ENCODE measurements at regions not wholly inside any gene's neighbourhood (a gene's known extent, or its start where the extent isn't known, plus 50 kb on each side); places are given as distances from the start of the nearest gene placed in this dataset.

DNA sequence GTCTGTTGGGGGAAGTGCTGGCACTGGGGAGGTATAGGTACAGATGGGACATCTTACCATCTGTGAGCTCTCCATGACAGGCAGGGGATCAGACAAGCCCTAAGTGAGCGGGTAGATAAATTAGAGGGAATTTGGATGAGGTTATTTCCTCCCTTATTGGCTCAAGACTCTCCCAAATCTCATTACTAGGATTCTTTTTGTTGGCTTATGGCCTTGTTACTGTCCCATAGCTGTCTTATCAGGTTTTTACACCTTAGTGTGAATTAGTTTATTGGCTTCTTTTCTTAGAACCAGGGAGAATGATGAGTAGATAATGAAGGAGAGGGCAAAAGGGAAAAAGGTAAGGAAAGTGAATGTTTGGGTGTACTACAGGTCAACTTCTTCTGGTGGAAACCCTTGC lies 191.1 kb upstream of the PRICKLE1 start:
- Histone ChIP-seq H3K9me3 (no peaks in the 10 kb centered on the region), H3K27me3 (no peaks in the 10 kb centered on the region), H3K36me3 (no peaks in the 10 kb centered on the region), H3K27ac (no peak overlapping the region), H3K4me3 (no peak overlapping the region), H3K4me1 (peaks cover 0 to 19% of the 10 kb centered on the region in 2 donors)
- TF ChIP-seq, protein P1, sequence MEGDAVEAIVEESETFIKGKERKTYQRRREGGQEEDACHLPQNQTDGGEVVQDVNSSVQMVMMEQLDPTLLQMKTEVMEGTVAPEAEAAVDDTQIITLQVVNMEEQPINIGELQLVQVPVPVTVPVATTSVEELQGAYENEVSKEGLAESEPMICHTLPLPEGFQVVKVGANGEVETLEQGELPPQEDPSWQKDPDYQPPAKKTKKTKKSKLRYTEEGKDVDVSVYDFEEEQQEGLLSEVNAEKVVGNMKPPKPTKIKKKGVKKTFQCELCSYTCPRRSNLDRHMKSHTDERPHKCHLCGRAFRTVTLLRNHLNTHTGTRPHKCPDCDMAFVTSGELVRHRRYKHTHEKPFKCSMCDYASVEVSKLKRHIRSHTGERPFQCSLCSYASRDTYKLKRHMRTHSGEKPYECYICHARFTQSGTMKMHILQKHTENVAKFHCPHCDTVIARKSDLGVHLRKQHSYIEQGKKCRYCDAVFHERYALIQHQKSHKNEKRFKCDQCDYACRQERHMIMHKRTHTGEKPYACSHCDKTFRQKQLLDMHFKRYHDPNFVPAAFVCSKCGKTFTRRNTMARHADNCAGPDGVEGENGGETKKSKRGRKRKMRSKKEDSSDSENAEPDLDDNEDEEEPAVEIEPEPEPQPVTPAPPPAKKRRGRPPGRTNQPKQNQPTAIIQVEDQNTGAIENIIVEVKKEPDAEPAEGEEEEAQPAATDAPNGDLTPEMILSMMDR (IDR thresholded peaks at IDR 0.05), result no peak
- no peak for DNase-seq (ENCODE audit: low spot score)

DNA sequence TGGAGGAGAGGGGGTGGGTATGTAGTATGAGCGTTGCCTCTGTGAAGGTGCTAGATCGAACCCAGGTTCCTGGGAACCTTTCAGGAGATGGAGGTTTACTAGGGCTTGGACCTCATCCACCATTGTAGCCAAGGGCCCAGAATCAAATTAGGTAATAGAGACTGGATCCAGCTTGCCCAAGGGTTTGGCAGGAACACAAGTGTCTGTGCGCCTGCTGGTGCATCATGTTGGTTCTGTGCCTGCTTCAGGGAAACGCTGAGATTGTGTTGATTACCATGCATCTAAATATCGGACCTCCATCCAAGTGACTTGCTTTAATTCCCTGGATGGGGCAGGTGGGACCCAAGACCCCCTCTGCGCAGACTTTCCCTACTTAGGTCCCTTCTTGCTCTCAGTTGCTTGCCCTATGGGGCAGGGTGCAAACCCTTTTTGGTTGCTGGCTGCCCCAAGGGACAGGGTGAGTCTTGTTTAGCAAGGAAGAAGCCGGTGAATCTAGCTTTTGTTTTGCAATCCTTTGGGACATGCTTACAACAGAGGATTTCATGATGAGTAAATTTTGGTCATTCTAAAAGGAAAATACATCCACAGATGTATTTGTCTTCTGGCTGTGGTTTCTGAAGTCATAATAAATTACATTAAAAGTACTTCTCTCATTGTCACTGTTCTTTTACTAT lies 189.8 kb upstream of the PRICKLE1 start:
- Histone ChIP-seq H3K27ac (no peak overlapping the region), H3K27me3 (no peaks in the 10 kb centered on the region), H3K36me3 (no peaks in the 10 kb centered on the region), H3K4me1 (peaks cover 0 to 19% of the 10 kb centered on the region in 2 donors), H3K9me3 (no peaks in the 10 kb centered on the region), H3K4me3 (no peak overlapping the region)
- TF ChIP-seq, protein P1 (IDR thresholded peaks at IDR 0.05), result no peak
- no peak for DNase-seq (ENCODE audit: low spot score)

DNA sequence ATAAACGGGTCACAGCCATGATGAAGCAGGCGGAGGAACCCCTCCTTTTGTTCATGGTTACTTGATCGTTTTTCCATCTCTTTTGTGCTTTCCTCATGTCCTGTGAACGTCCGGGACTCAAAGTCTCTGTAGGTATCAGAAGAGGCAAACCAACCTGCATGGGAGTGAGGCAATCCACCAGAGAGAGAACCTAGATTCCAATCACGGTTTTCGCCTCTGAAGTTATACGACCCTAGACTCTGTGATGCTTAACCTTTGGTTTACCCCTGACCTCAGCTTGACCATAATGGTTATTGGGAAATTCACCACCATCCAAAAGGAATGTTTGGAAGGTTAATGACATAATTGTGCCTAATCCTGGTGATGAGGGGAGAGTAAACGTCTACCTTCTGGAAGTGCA lies 186.8 kb upstream of the PRICKLE1 start:
- TF ChIP-seq, protein P1 (IDR thresholded peaks at IDR 0.05), result no peak
- no peak for DNase-seq (ENCODE audit: low spot score)
- Histone ChIP-seq H3K27me3 (no peaks in the 10 kb centered on the region), H3K4me1 (peaks cover 0 to 19% of the 10 kb centered on the region in 2 donors), H3K4me3 (no peak overlapping the region), H3K27ac (no peak overlapping the region), H3K36me3 (no peaks in the 10 kb centered on the region), H3K9me3 (peaks cover 4 to 10% of the 10 kb centered on the region in 2 donors)

DNA sequence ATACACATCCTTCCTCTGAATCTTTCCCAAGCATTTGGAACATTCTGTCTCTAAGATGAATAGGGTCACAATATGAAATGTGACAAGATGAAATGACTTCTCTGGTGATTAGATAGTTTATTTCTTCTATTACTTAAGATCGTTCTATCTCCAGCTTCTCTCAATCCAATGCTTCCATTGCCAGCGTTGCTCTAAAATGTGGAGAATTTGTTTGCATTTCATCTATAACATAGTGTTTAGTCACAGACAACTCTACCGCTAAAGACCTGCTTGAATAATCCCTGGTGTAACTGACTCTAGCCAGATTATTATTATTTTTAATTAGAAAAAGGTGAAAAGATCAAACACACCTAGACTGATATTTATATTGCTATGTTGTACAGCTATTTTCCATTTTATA lies 184.7 kb upstream of the PRICKLE1 start:
- Histone ChIP-seq H3K4me1 (peaks cover 0 to 14% of the 10 kb centered on the region in 2 donors), H3K9me3 (peaks cover 4 to 10% of the 10 kb centered on the region in 2 donors), H3K27ac (no peak overlapping the region), H3K27me3 (no peaks in the 10 kb centered on the region), H3K36me3 (no peaks in the 10 kb centered on the region), H3K4me3 (no peak overlapping the region)
- DNase-seq (ENCODE audit: low spot score), result no peak
- TF ChIP-seq, protein P1 (IDR thresholded peaks at IDR 0.05), result no peak

DNA sequence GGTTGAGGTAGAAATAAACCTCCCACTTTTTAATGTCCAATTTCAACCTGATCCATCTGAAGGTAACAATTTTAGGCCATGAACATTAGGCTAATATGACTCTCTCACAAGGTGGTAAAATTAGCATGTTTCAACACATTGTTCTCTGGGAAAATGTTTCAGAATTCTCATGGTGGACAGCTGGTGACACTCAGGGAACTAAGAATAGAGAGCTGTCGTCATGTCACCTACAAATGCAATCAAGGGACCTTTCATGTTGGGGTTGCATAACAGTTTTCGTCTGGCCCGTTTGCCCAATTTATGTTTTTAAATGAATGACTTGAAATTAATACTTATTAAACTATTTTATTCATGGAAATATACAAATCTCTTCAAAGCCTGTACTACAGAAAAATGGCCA lies 180.7 kb upstream of the PRICKLE1 start:
- TF ChIP-seq, protein P1 (IDR thresholded peaks at IDR 0.05), result no peak
- H3K4me3 ChIP-seq, result no peak overlapping the region
- H3K4me1 ChIP-seq, result peaks cover 0 to 19% of the 10 kb centered on the region in 2 donors
- H3K9me3 ChIP-seq, result peaks cover 4 to 10% of the 10 kb centered on the region in 2 donors
- DNase-seq (ENCODE audit: low spot score), result no peak
- H3K27me3 ChIP-seq, result no peaks in the 10 kb centered on the region
- H3K27ac ChIP-seq, result no peak overlapping the region
- H3K36me3 ChIP-seq, result no peaks in the 10 kb centered on the region

DNA sequence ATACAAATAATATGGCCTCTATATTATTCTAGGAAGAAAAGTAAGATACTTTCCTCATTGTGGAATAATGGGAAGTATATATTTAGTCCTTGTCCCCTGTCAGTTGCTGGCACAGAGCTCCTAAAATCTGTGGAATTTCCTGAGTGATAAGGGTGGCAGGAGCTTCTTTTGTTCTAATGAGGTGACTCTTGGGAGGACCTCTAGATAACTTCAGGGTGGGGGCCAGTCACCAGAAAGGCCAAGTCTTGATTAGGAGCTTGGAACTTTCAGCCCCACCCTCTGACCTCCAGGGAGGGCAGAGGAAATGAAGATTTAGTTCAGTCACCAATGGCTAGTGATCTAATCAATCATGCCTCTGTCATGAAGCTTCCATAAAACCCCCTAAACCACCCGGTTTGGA lies 179.9 kb upstream of the PRICKLE1 start:
- Histone ChIP-seq H3K27me3 (no peaks in the 10 kb centered on the region), H3K36me3 (no peaks in the 10 kb centered on the region), H3K4me3 (no peak overlapping the region), H3K9me3 (peaks cover 4 to 10% of the 10 kb centered on the region in 2 donors), H3K27ac (peak overlapping the region in 1 of 2 donors; percentile 31), H3K4me1 (peaks cover 0 to 19% of the 10 kb centered on the region in 2 donors)
- TF ChIP-seq, protein P1 (IDR thresholded peaks at IDR 0.05), result no peak
- DNase-seq (ENCODE audit: low spot score), result no peak
